ENCODE measurements at regions not wholly inside any gene's neighbourhood (a gene's known extent, or its start where the extent isn't known, plus 50 kb on each side); places are given as distances from the start of the nearest gene placed in this dataset.

- no peak for TF ChIP-seq CTCF (IDR thresholded peaks at IDR 0.05; ENCODE audit: low read depth, low read length)
- TF ChIP-seq EZH2phosphoT487 (IDR thresholded peaks at IDR 0.05; ENCODE audit: low read depth) = no peak
Observed at GRCh38 chr17:51398687-51399086, 138.3 kb downstream of the UTP18 start.
